SK-N-SH (cell line): ENCODE measurements at regions not wholly inside any gene's neighbourhood (a gene's known extent, or its start where the extent isn't known, plus 50 kb on each side); places are given as distances from the start of the nearest gene placed in this dataset.

ENCODE experiments used
- CTCF ChIA-PET: fragments of 300-600, 350-600 bp; formaldehyde crosslinking; extraction: SDS; loops from one replicate; lab custom pipeline; 2021; lab: Yijun Ruan, JAX
- POLR2A ChIA-PET: fragments of 350-600 bp; sonication (Branson Sonifier 250); formaldehyde crosslinking; extraction: SDS; loops from one replicate; lab custom pipeline; 2020; ENCODE audit warnings: antibody characterized with exemption, inconsistent platforms; lab: Yijun Ruan, JAX
- DNase-seq: peaks from one replicate; pipeline ENCODE4 v3.0.0; 2012
- H2AFZ ChIP-seq: fragments of 200-600 bp; sonication (generic); 2 replicates; pipeline ENCODE4 v1.8.1; 2016; ENCODE audit warnings: antibody characterized with exemption, mild to moderate bottlenecking, low read depth
- H3F3A ChIP-seq: fragments of 200-600 bp; sonication (generic); replicated peaks from 2 replicates; pipeline ENCODE3; 2016; ENCODE audit warnings: antibody characterized with exemption, mild to moderate bottlenecking; ENCODE audit not compliant: insufficient read depth
- H3K27ac ChIP-seq, 2 experiments: fragments of 200-500 bp in 1 of 2; fragments of 200-600 bp in 1 of 2; sonication (Bioruptor generic) in 1 of 2; sonication (generic), shearing (Covaris generic) in 1 of 2; 2 replicates each; pipeline versions ENCODE4 v1.5.1 to v1.6.1; 2014 to 2016; ENCODE audit warnings: low read depth in 2 of 2, inconsistent platforms in 1 of 2, low read length in 1 of 2, mild to moderate bottlenecking in 1 of 2, mixed read lengths in 1 of 2
- H3K27me3 ChIP-seq: fragments of 200-600 bp; sonication (generic), shearing (Covaris generic); 2 replicates; pipeline ENCODE4 v1.6.1; 2016; ENCODE audit warnings: mixed run types; ENCODE audit not compliant: insufficient read depth
- H3K36me3 ChIP-seq, 2 experiments: fragments of 200-500 bp in 1 of 2; fragments of 200-600 bp in 1 of 2; sonication (Bioruptor generic) in 1 of 2; sonication (generic) in 1 of 2; replicated peaks in 1 of 2; 2 replicates each; pipeline versions ENCODE3 to v1.5.1; 2014 to 2016; ENCODE audit warnings: low read length in 1 of 2, mild to moderate bottlenecking in 1 of 2; ENCODE audit not compliant: insufficient read depth in 2 of 2, control insufficient read depth in 1 of 2
- H3K4me1 ChIP-seq, 2 experiments: fragments of 200-500 bp in 1 of 2; fragments of 200-600 bp in 1 of 2; sonication (Bioruptor generic) in 1 of 2; sonication (generic), shearing (Covaris generic) in 1 of 2; 2 replicates each; pipeline versions ENCODE4 v1.5.1 to v1.6.1; 2014 to 2016; ENCODE audit warnings: low read depth in 1 of 2, low read length in 1 of 2, mixed run types in 1 of 2; ENCODE audit not compliant: insufficient read depth in 2 of 2, control insufficient read depth in 1 of 2
- H3K4me2 ChIP-seq: fragments of 200-600 bp; sonication (generic), shearing (Covaris generic); 2 replicates; pipeline ENCODE4 v1.6.1; 2017; ENCODE audit warnings: mixed run types
- H3K4me3 ChIP-seq, 2 experiments: fragments of 200-500 bp in 1 of 2; fragments of 200-600 bp in 1 of 2; sonication (Bioruptor generic) in 1 of 2; sonication (generic), shearing (Covaris generic) in 1 of 2; 2 replicates each; pipeline versions ENCODE4 v1.5.1 to v1.8.1; 2014 to 2016; ENCODE audit warnings: low read depth in 2 of 2, inconsistent platforms in 1 of 2, low read length in 1 of 2, mild to moderate bottlenecking in 1 of 2, mixed read lengths in 1 of 2, moderate library complexity in 1 of 2
- H3K79me2 ChIP-seq: fragments of 200-600 bp; sonication (generic); 2 replicates; pipeline ENCODE4 v1.8.1; 2017; ENCODE audit warnings: mild to moderate bottlenecking; ENCODE audit not compliant: insufficient read depth
- H3K9ac ChIP-seq: fragments of 200-600 bp; sonication (generic); 2 replicates; pipeline ENCODE4 v1.6.1; 2017; ENCODE audit warnings: mixed run types
- H3K9me2 ChIP-seq: fragments of 200-600 bp; sonication (generic); 2 replicates; pipeline ENCODE4 v1.6.1; 2017; ENCODE audit warnings: mixed run types
- H3K9me3 ChIP-seq: fragments of 200-600 bp; sonication (generic); 2 replicates; pipeline ENCODE4 v1.6.1; 2017; ENCODE audit warnings: mixed run types, mild to moderate bottlenecking, moderate library complexity
- H4K20me1 ChIP-seq: fragments of 200-600 bp; sonication (generic); 2 replicates; pipeline ENCODE4 v1.6.1; 2017; ENCODE audit warnings: mild to moderate bottlenecking, mixed run types; ENCODE audit not compliant: insufficient read depth
- FOSL2 ChIP-seq: IDR thresholded peaks from 2 replicates; pipeline ENCODE4 v1.4.0; 2012; ENCODE audit warnings: low read depth, mild to moderate bottlenecking, moderate library complexity, borderline replicate concordance
- GABPA ChIP-seq: IDR thresholded peaks from 2 replicates; pipeline ENCODE4 v1.4.0; 2012; ENCODE audit warnings: low read depth, mild to moderate bottlenecking
- GATA2 ChIP-seq: sonication (generic); formaldehyde crosslinking; IDR thresholded peaks from 2 replicates; pipeline ENCODE4 v1.5.0; 2020; ENCODE audit warnings: mild to moderate bottlenecking, missing genetic modification reagents
- MEF2A ChIP-seq: IDR thresholded peaks from 2 replicates; pipeline ENCODE4 v1.4.0; 2012; ENCODE audit warnings: low read depth, borderline replicate concordance
- MXI1 ChIP-seq: IDR thresholded peaks from 2 replicates; pipeline ENCODE4 v1.6.1; 2012; ENCODE audit warnings: mild to moderate bottlenecking, low read depth, low read length, improper control_type of control experiment
- NFIC ChIP-seq: IDR thresholded peaks from 2 replicates; pipeline ENCODE4 v1.4.0; 2012; ENCODE audit warnings: borderline replicate concordance
- POLR2AphosphoS5 ChIP-seq: IDR thresholded peaks from 2 replicates; pipeline ENCODE4 v1.6.1; 2012; ENCODE audit warnings: low read depth, low read length
- RFX5 ChIP-seq: IDR thresholded peaks from 2 replicates; pipeline ENCODE4 v1.6.1; 2012; ENCODE audit warnings: mild to moderate bottlenecking, improper control_type of control experiment, low read length
- RXRA ChIP-seq: IDR thresholded peaks from 2 replicates; pipeline ENCODE4 v1.4.0; 2012; ENCODE audit warnings: low read depth, mild to moderate bottlenecking, borderline replicate concordance
- SIN3A ChIP-seq: IDR thresholded peaks from 2 replicates; pipeline ENCODE4 v1.6.1; 2012; ENCODE audit warnings: low read depth, mild to moderate bottlenecking, low read length, moderate library complexity, borderline replicate concordance
- SMC3 ChIP-seq: IDR thresholded peaks from 2 replicates; pipeline ENCODE4 v1.6.1; 2012; ENCODE audit warnings: low read depth, low read length, improper control_type of control experiment
- TAF1 ChIP-seq: IDR thresholded peaks from 2 replicates; pipeline ENCODE4 v1.6.1; 2012; ENCODE audit warnings: low read depth, mild to moderate bottlenecking, low read length, moderate library complexity, borderline replicate concordance
- TCF12 ChIP-seq: IDR thresholded peaks from 2 replicates; pipeline ENCODE4 v1.4.0; 2012
- YY1 ChIP-seq: IDR thresholded peaks from 2 replicates; pipeline ENCODE4 v1.4.0; 2012; ENCODE audit warnings: low read depth, mild to moderate bottlenecking
- WGBS: methylation state at CpG from one replicate; pipeline ENCODE4 v1.1.6; 2017; ENCODE audit warnings: low lambda C conversion rate; 5-methylcytosine and 5-hydroxymethylcytosine counted together
- TF ChIP-seq, protein P1 (sequence below): fragments of 200-600 bp; sonication (generic); IDR thresholded peaks from 2 replicates; pipeline ENCODE4 v1.6.1; 2017; ENCODE audit warnings: antibody characterized with exemption, mild to moderate bottlenecking, moderate library complexity
- TF ChIP-seq, protein P2 (sequence below): IDR thresholded peaks from 2 replicates; pipeline ENCODE4 v1.4.0; 2012; ENCODE audit warnings: low read depth, borderline replicate concordance
- TF ChIP-seq, protein P3 (sequence below): IDR thresholded peaks from 2 replicates; pipeline ENCODE4; 2012
- TF ChIP-seq, protein P4 (sequence below): IDR thresholded peaks from 2 replicates; pipeline ENCODE4 v1.4.0; 2012; ENCODE audit warnings: low read depth
- TF ChIP-seq, protein P5 (sequence below): IDR thresholded peaks from 2 replicates; pipeline ENCODE4 v1.4.0; 2012; ENCODE audit warnings: low read depth, borderline replicate concordance
- TF ChIP-seq, protein P6 (sequence below): fragments of 150-350 bp; IDR thresholded peaks from 2 replicates; pipeline ENCODE4 v1.6.1; 2016; ENCODE audit warnings: mild to moderate bottlenecking, low read depth, low read length

DNA sequence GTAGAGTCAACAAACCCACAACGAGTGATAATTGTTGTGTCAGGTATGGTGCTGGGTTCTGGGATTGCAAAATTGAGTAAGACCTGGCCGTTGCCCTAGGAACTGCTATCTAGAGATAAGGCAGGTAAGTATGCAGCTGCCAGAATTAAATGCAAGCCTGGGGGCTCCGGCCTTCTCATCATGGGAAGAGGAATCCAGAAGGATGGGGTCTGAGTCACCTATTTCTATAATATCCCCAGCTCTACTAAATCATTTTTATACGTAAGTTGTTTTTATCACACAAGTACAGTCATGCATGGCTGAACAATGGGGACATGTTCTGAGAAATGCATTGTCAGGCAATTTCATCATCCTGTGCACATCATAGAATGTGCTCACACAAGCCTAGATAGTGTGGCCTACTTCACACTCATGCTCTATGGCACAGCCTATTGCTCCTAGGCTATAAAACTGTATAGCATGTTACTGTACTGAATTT is 203.0 kb downstream of the KLF5 start:
- no peak overlapping the region for H3K27ac ChIP-seq
- H3K4me2 ChIP-seq, result no peak overlapping the region
- H3K4me3 ChIP-seq, result no peak overlapping the region
- POLR2A ChIA-PET, result no interaction called here
- no peak for TF ChIP-seq SIN3A
- TF ChIP-seq, protein P1, sequence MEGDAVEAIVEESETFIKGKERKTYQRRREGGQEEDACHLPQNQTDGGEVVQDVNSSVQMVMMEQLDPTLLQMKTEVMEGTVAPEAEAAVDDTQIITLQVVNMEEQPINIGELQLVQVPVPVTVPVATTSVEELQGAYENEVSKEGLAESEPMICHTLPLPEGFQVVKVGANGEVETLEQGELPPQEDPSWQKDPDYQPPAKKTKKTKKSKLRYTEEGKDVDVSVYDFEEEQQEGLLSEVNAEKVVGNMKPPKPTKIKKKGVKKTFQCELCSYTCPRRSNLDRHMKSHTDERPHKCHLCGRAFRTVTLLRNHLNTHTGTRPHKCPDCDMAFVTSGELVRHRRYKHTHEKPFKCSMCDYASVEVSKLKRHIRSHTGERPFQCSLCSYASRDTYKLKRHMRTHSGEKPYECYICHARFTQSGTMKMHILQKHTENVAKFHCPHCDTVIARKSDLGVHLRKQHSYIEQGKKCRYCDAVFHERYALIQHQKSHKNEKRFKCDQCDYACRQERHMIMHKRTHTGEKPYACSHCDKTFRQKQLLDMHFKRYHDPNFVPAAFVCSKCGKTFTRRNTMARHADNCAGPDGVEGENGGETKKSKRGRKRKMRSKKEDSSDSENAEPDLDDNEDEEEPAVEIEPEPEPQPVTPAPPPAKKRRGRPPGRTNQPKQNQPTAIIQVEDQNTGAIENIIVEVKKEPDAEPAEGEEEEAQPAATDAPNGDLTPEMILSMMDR, result no peak
- 42% methylated on average over 4 of the region's 4 CpGs for WGBS
- no peak for DNase-seq
- no peaks in the 10 kb centered on the region for H3K27me3 ChIP-seq
- no peak overlapping the region for H2AFZ ChIP-seq
- CTCF ChIA-PET, result no interaction called here
- H3K79me2 ChIP-seq, result no peaks in the 10 kb centered on the region
- no peaks in the 10 kb centered on the region for H3K36me3 ChIP-seq
- peaks cover 0 to 2% of the 10 kb centered on the region in 2 experiments; a peak in 2 of 4 replicates for H3K4me1 ChIP-seq
- H3K9ac ChIP-seq, result no peak overlapping the region
- H3F3A ChIP-seq, result no peaks in the 10 kb centered on the region
- no peaks in the 10 kb centered on the region for H4K20me1 ChIP-seq
- H3K9me3 ChIP-seq, result no peaks in the 10 kb centered on the region
- no peaks in the 10 kb centered on the region for H3K9me2 ChIP-seq

DNA sequence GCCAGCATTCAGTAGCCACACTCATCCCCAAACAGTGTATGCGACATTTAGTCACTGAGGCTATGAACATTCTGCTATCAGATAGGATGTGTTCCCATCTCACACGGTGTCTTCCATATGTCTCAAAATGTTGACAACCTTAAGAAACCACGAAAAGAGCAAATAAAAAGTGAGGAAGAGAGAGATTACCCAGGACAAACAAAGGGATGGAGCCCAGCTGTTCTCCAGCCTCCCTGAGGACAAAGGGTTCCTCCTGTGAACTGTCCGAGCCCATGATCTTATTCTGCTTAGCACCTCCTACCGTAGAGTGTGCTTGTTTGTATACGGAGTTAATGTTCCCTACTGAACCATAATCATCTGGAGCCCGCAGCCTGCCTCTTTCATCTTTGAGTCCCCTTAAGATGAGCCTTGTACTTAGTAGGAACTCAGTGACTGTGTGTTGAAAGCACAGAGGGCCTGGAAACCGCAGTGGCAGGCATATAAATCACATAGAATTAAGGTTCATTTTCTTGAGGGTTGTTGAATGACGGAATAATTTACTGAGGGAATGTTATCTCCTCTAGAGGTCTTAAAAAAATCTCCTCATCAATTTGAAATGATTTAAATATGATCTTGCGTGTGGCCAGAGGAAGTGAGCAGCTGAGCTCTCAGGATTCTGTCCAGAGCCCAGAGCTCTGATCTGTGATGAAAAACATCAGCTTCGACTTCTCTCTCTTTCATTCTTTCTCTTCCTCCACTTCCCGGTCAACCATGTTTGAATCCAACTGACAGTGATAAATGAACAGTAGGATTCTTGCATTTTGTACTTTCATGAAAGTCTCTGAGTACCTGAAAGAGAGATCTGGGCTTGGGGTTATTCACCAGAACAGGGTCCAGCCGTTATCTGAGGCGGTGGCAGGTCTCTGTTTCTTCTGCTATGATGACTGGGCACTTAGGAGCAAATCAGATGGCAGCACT is 200.5 kb downstream of the KLF5 start:
- Histone ChIP-seq H3K4me2 (no peak overlapping the region), H3K4me1 (peaks cover 0 to 2% of the 10 kb centered on the region in 2 experiments; a peak in 2 of 4 replicates), H3K9me2 (no peaks in the 10 kb centered on the region), H3K4me3 (no peak overlapping the region), H3F3A (peaks cover 4% of the 10 kb centered on the region), H3K79me2 (no peaks in the 10 kb centered on the region), H3K36me3 (no peaks in the 10 kb centered on the region), H3K27ac (no peak overlapping the region), H2AFZ (0 out of 2 replicates have a peak overlapping the region, but pooled peaks have one; percentile 39), H3K9ac (no peak overlapping the region), H3K27me3 (no peaks in the 10 kb centered on the region), H3K9me3 (no peaks in the 10 kb centered on the region), H4K20me1 (no peaks in the 10 kb centered on the region)
- CTCF ChIA-PET, result no interaction called here
- DNase-seq, result no peak
- 69% methylated on average over 14 of the region's 14 CpGs for WGBS
- POLR2A ChIA-PET, result no interaction called here
- TF ChIP-seq MEF2A (no peak), TAF1 (no peak), YY1 (no peak), GATA2 (CRISPR knock-in tag) (no peak), TCF12 (no peak), SIN3A (no peak), RFX5 (no peak), FOSL2 (no peak), SMC3 (no peak), RXRA (no peak), POLR2AphosphoS5 (no peak), NFIC (no peak), GABPA (no peak), MXI1 (no peak)
- TF ChIP-seq, protein P2, sequence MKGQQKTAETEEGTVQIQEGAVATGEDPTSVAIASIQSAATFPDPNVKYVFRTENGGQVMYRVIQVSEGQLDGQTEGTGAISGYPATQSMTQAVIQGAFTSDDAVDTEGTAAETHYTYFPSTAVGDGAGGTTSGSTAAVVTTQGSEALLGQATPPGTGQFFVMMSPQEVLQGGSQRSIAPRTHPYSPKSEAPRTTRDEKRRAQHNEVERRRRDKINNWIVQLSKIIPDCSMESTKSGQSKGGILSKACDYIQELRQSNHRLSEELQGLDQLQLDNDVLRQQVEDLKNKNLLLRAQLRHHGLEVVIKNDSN, result no peak
- TF ChIP-seq, protein P3, sequence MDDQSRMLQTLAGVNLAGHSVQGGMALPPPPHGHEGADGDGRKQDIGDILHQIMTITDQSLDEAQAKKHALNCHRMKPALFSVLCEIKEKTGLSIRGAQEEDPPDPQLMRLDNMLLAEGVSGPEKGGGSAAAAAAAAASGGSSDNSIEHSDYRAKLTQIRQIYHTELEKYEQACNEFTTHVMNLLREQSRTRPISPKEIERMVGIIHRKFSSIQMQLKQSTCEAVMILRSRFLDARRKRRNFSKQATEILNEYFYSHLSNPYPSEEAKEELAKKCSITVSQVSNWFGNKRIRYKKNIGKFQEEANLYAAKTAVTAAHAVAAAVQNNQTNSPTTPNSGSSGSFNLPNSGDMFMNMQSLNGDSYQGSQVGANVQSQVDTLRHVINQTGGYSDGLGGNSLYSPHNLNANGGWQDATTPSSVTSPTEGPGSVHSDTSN, result no peak
- TF ChIP-seq, protein P4, sequence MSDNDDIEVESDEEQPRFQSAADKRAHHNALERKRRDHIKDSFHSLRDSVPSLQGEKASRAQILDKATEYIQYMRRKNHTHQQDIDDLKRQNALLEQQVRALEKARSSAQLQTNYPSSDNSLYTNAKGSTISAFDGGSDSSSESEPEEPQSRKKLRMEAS, result no peak
- TF ChIP-seq, protein P5, sequence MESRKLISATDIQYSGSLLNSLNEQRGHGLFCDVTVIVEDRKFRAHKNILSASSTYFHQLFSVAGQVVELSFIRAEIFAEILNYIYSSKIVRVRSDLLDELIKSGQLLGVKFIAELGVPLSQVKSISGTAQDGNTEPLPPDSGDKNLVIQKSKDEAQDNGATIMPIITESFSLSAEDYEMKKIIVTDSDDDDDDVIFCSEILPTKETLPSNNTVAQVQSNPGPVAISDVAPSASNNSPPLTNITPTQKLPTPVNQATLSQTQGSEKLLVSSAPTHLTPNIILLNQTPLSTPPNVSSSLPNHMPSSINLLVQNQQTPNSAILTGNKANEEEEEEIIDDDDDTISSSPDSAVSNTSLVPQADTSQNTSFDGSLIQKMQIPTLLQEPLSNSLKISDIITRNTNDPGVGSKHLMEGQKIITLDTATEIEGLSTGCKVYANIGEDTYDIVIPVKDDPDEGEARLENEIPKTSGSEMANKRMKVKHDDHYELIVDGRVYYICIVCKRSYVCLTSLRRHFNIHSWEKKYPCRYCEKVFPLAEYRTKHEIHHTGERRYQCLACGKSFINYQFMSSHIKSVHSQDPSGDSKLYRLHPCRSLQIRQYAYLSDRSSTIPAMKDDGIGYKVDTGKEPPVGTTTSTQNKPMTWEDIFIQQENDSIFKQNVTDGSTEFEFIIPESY, result no peak
- TF ChIP-seq, protein P6, sequence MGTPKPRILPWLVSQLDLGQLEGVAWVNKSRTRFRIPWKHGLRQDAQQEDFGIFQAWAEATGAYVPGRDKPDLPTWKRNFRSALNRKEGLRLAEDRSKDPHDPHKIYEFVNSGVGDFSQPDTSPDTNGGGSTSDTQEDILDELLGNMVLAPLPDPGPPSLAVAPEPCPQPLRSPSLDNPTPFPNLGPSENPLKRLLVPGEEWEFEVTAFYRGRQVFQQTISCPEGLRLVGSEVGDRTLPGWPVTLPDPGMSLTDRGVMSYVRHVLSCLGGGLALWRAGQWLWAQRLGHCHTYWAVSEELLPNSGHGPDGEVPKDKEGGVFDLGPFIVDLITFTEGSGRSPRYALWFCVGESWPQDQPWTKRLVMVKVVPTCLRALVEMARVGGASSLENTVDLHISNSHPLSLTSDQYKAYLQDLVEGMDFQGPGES, result no peak
